GM10266 (cell line): ENCODE measurements at regions not wholly inside any gene's neighbourhood (a gene's known extent, or its start where the extent isn't known, plus 50 kb on each side); places are given as distances from the start of the nearest gene placed in this dataset.

Experiments used
- DNase-seq: peaks from one replicate; pipeline ENCODE4 v3.0.0; 2012; ENCODE audit errors: extremely low spot score
- CTCF ChIP-seq: IDR thresholded peaks from 2 replicates; pipeline ENCODE4 v1.5.1; 2012; ENCODE audit warnings: mild to moderate bottlenecking, low read depth; ENCODE audit not compliant: control insufficient read depth, insufficient read depth; ENCODE audit errors: missing control alignments

- no peak for TF ChIP-seq CTCF
- DNase-seq: no peak
Observed at GRCh38 chr13:83709426-83710132, 172.7 kb downstream of the SLITRK1 start.

GRCh38 chr13:83702021-83702420 lies 180.3 kb downstream of the SLITRK1 start:
- no peak for TF ChIP-seq CTCF

GRCh38 chr13:83692800-83693199 lies 189.5 kb downstream of the SLITRK1 start:
- DNase-seq: no peak
- TF ChIP-seq CTCF: no peak

More at GRCh38 chr13:83702021-83702420, 180.3 kb downstream of the SLITRK1 start:
- no peak for DNase-seq

- no peak for DNase-seq
- TF ChIP-seq CTCF: no peak
Observed at GRCh38 chr13:83691966-83692365, 190.3 kb downstream of the SLITRK1 start.

- no peak for TF ChIP-seq CTCF
Observed at GRCh38 chr13:83681547-83681946, 200.7 kb downstream of the SLITRK1 start.

GRCh38 chr13:83677985-83678384 lies 204.3 kb downstream of the SLITRK1 start:
- no peak for DNase-seq
- TF ChIP-seq CTCF: no peak

More at GRCh38 chr13:83681547-83681946, 200.7 kb downstream of the SLITRK1 start:
- no peak for DNase-seq

GRCh38 chr13:83672612-83673011 lies 209.7 kb downstream of the SLITRK1 start:
- no peak for DNase-seq

More at GRCh38 chr13:83672612-83673011, 209.7 kb downstream of the SLITRK1 start:
- no peak for TF ChIP-seq CTCF
